ENCODE measurements at regions not wholly inside any gene's neighbourhood (a gene's known extent, or its start where the extent isn't known, plus 50 kb on each side); places are given as distances from the start of the nearest gene placed in this dataset.
"Not testable (repeated sequence)": the region's sequence is repeated elsewhere in the genome, so short reads cannot be mapped to it uniquely, and the experiment has no call there.

DNA sequence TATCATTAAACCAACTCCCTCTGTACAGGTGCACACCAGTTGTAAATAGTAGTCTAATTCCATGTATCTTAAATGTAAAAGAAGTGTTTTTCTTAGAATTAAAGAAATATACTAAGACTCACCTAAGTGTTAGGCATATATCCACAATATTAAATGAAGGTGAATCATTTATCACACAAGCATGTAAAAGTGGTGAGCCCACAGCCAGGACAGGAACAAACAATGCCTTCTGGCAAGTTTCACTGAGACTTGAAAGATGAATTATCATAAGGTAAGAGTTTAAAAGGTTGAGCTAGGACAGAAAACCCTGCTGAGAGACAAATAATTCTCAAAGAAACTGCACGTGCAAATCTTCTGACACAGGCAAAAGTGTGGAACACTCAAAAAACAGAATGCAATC is 832.5 kb downstream of the TAF11L14 start:
- Histone ChIP-seq H3K27ac (ENCODE audit: insufficient read depth in 1 of 2, low read depth in 1 of 2, low read length in 2 of 2, poor library complexity in 1 of 2, severe bottlenecking in 2 of 2) (no peak overlapping the region), H3K4me3 (ENCODE audit: control insufficient read depth in 1 of 7, extremely low read depth in 1 of 7, insufficient read depth in 4 of 7, low read depth in 2 of 7, low read length in 6 of 7) (no peak overlapping the region), H3K4me1 (ENCODE audit: control extremely low read depth in 1 of 4, control insufficient read depth in 4 of 4, insufficient read depth in 4 of 4, low read length in 3 of 4) (no peaks in the 10 kb centered on the region), H3K36me3 (ENCODE audit: control insufficient read depth in 4 of 4, insufficient read depth in 4 of 4, low read length in 3 of 4) (no peaks in the 10 kb centered on the region), H3K27me3 (replicated peaks in 2 of 5; ENCODE audit: control insufficient read depth in 4 of 5, insufficient read depth in 5 of 5, low read length in 4 of 5) (no peaks in the 10 kb centered on the region), H3K9me3 (ENCODE audit: control extremely low read depth in 1 of 5, control insufficient read depth in 4 of 5, insufficient read depth in 2 of 5, low read depth in 1 of 5, low read length in 4 of 5) (no peaks in the 10 kb centered on the region)
- ChIA-PET POLR2A (no interaction called here), CTCF (interaction anchor here (1.0 to 6.5 kb wide), 4 partner anchors 10 to 1141 kb away, joined by 3 to 23 read pairs (median 5); no protein-coding TSS in a partner anchor)
- DNase-seq, result no peak
- no CpG with 5 or more reads among the region's 1 CpG for WGBS (ENCODE audit: insufficient coverage)

DNA sequence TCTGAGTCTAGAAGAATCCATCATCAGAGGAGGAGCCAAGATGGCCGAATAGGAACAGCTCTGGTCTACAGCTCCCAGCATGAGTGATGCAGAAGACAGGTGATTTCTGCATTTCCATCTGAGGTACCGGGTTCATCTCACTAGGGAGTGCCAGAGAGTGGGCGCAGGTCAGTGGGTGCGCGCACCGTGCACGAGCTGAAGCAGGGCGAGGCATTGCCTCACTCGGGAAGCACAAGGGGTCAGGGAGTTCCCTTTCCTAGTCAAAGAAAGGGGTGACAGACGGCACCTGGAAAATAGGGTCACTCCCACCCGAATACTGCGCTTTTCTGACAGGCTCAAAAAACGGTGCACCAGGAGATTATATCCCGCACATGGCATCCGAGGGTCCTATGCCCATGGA is 837.5 kb downstream of the TAF11L14 start:
- H3K27me3 ChIP-seq (replicated peaks in 2 of 5; ENCODE audit: control insufficient read depth in 4 of 5, insufficient read depth in 5 of 5, low read length in 4 of 5); H3K4me1 ChIP-seq (ENCODE audit: control extremely low read depth in 1 of 4, control insufficient read depth in 4 of 4, insufficient read depth in 4 of 4, low read length in 3 of 4); H3K9me3 ChIP-seq (ENCODE audit: control extremely low read depth in 1 of 5, control insufficient read depth in 4 of 5, insufficient read depth in 2 of 5, low read depth in 1 of 5, low read length in 4 of 5); H3K4me3 ChIP-seq (ENCODE audit: control insufficient read depth in 1 of 7, extremely low read depth in 1 of 7, insufficient read depth in 4 of 7, low read depth in 2 of 7, low read length in 6 of 7); H3K27ac ChIP-seq (ENCODE audit: insufficient read depth in 1 of 2, low read depth in 1 of 2, low read length in 2 of 2, poor library complexity in 1 of 2, severe bottlenecking in 2 of 2); CTCF ChIA-PET; POLR2A ChIA-PET; H3K36me3 ChIP-seq (ENCODE audit: control insufficient read depth in 4 of 4, insufficient read depth in 4 of 4, low read length in 3 of 4); DNase-seq: not testable (repeated sequence)
- 93% methylated on average over 5 of the region's 15 CpGs for WGBS (ENCODE audit: insufficient coverage)

DNA sequence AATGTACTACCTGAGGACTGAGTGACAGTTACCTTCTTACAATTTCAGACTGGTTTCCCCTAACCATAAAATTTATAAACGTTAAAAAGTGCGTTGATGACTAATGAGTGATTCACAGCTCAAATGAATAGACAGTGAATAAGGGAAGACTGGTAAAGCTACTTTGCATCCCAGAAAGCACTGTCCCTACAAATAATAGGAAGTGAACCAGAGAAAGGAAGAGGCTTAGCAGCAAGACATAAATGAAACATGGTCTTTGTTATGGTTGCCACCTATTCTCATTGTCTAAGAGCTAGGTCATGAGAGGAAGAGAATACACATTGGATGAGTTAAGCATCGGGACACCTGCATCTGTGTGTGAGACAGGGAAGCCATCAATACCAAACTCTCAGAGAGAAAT is 849.2 kb downstream of the TAF11L14 start:
- WGBS (ENCODE audit: insufficient coverage), result 67% methylated on average over 3 of the region's 3 CpGs

DNA sequence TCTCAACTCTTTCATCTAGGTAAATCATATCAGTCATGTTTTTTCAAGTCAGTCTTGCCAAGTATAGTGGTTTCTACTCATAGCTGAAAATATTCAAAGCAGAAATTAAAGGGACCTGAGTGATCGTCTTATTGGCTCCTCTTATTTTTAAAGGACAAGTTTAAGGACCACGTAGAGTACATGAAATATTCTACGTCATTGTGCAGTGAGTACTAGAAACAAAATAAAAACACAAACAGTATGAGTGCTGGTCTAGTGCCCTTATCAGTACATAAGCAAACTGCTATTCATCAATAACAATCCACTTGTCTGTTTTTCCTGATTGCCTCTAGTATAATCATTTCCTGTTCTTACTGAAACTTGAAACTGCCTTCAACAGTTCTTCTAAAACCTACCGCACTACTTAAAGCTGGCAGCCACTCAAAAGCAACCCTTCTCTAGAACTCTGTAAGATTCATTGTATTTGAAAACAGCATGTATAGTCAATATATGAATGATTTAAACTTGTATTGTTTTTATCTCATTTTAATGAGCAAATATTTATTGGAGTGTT is 853.7 kb downstream of the TAF11L14 start:
- ChIA-PET POLR2A (no interaction called here), CTCF (no interaction called here)
- Histone ChIP-seq H3K4me3 (ENCODE audit: control insufficient read depth in 1 of 7, extremely low read depth in 1 of 7, insufficient read depth in 4 of 7, low read depth in 2 of 7, low read length in 6 of 7) (peak overlapping the region in 1 of 7 experiments; percentile 18), H3K27me3 (replicated peaks in 2 of 5; ENCODE audit: control insufficient read depth in 4 of 5, insufficient read depth in 5 of 5, low read length in 4 of 5) (no peaks in the 10 kb centered on the region), H3K36me3 (ENCODE audit: control insufficient read depth in 4 of 4, insufficient read depth in 4 of 4, low read length in 3 of 4) (no peaks in the 10 kb centered on the region), H3K9me3 (ENCODE audit: control extremely low read depth in 1 of 5, control insufficient read depth in 4 of 5, insufficient read depth in 2 of 5, low read depth in 1 of 5, low read length in 4 of 5) (no peaks in the 10 kb centered on the region), H3K27ac (ENCODE audit: insufficient read depth in 1 of 2, low read depth in 1 of 2, low read length in 2 of 2, poor library complexity in 1 of 2, severe bottlenecking in 2 of 2) (no peak overlapping the region), H3K4me1 (ENCODE audit: control extremely low read depth in 1 of 4, control insufficient read depth in 4 of 4, insufficient read depth in 4 of 4, low read length in 3 of 4) (peaks cover 0 to 4% (median 0%) of the 10 kb centered on the region in 4 experiments)
- WGBS (ENCODE audit: insufficient coverage), result no CpG with 5 or more reads among the region's 4 CpGs
- DNase-seq, result peak in 2 of 3 donors; percentile 3 to 23

More for the DNA sequence above, 849.2 kb downstream of the TAF11L14 start:
- H3K4me3 ChIP-seq (ENCODE audit: control insufficient read depth in 1 of 7, extremely low read depth in 1 of 7, insufficient read depth in 4 of 7, low read depth in 2 of 7, low read length in 6 of 7), result no peak overlapping the region
- H3K27ac ChIP-seq (ENCODE audit: insufficient read depth in 1 of 2, low read depth in 1 of 2, low read length in 2 of 2, poor library complexity in 1 of 2, severe bottlenecking in 2 of 2), result no peak overlapping the region
- H3K4me1 ChIP-seq (ENCODE audit: control extremely low read depth in 1 of 4, control insufficient read depth in 4 of 4, insufficient read depth in 4 of 4, low read length in 3 of 4), result peaks cover 0 to 4% (median 0%) of the 10 kb centered on the region in 4 experiments
- no peaks in the 10 kb centered on the region for H3K36me3 ChIP-seq (ENCODE audit: control insufficient read depth in 4 of 4, insufficient read depth in 4 of 4, low read length in 3 of 4)
- DNase-seq, result no peak
- H3K27me3 ChIP-seq (replicated peaks in 2 of 5; ENCODE audit: control insufficient read depth in 4 of 5, insufficient read depth in 5 of 5, low read length in 4 of 5), result no peaks in the 10 kb centered on the region
- POLR2A ChIA-PET, result no interaction called here
- CTCF ChIA-PET, result no interaction called here
- no peaks in the 10 kb centered on the region for H3K9me3 ChIP-seq (ENCODE audit: control extremely low read depth in 1 of 5, control insufficient read depth in 4 of 5, insufficient read depth in 2 of 5, low read depth in 1 of 5, low read length in 4 of 5)

DNA sequence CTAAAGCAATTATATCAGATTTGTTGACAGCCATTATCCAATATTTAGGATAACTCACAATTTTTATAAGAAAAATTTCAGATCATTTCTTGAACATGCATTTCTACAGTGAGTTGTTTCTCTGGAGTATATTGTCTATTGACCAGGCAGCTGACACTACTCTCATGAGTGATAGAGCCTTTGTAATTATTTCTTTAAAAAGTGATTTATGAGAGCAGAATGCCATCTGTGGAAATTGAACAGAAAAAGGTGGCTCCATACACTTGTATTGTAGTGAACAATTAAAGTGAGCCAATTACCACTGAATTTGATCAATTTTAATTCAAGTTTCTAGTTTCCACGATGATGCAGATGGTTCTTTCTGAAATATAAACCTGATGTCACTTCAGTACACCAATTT is 855.4 kb downstream of the TAF11L14 start:
- no peak for DNase-seq
- no peaks in the 10 kb centered on the region for H3K36me3 ChIP-seq (ENCODE audit: control insufficient read depth in 4 of 4, insufficient read depth in 4 of 4, low read length in 3 of 4)
- no peak overlapping the region for H3K27ac ChIP-seq (ENCODE audit: insufficient read depth in 1 of 2, low read depth in 1 of 2, low read length in 2 of 2, poor library complexity in 1 of 2, severe bottlenecking in 2 of 2)
- no peaks in the 10 kb centered on the region for H3K9me3 ChIP-seq (ENCODE audit: control extremely low read depth in 1 of 5, control insufficient read depth in 4 of 5, insufficient read depth in 2 of 5, low read depth in 1 of 5, low read length in 4 of 5)
- ChIA-PET POLR2A (no interaction called here), CTCF (no interaction called here)
- H3K4me3 ChIP-seq (ENCODE audit: control insufficient read depth in 1 of 7, extremely low read depth in 1 of 7, insufficient read depth in 4 of 7, low read depth in 2 of 7, low read length in 6 of 7), result no peak overlapping the region
- no peaks in the 10 kb centered on the region for H3K27me3 ChIP-seq (replicated peaks in 2 of 5; ENCODE audit: control insufficient read depth in 4 of 5, insufficient read depth in 5 of 5, low read length in 4 of 5)
- whole genome bisulfite sequencing (ENCODE audit: insufficient coverage), result 100% methylated on average over 1 of the region's 1 CpG
- peaks cover 0 to 4% (median 0%) of the 10 kb centered on the region in 4 experiments for H3K4me1 ChIP-seq (ENCODE audit: control extremely low read depth in 1 of 4, control insufficient read depth in 4 of 4, insufficient read depth in 4 of 4, low read length in 3 of 4)

DNA sequence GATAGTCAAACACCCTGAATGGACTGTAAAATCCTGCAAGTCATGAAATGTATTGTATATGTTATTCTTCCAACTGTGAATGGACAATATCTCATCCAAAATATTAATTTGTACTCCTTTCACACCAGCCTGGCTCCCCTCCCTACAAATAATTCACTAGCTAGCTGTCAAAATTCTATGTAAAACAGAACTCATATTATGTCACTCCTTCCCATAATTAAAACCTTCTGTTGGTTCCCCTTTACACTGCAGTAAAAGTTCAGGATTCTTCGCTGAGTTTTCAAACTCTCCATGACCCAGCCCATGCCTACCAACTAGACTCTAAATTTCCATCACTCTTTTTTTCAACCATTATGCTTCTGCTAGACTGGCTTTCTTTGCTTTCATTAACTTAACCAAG is 857.1 kb downstream of the TAF11L14 start:
- ChIA-PET POLR2A (no interaction called here), CTCF (no interaction called here)
- 75% methylated on average over 1 of the region's 1 CpG for WGBS (ENCODE audit: insufficient coverage)
- Histone ChIP-seq H3K27ac (ENCODE audit: insufficient read depth in 1 of 2, low read depth in 1 of 2, low read length in 2 of 2, poor library complexity in 1 of 2, severe bottlenecking in 2 of 2) (no peak overlapping the region), H3K4me1 (ENCODE audit: control extremely low read depth in 1 of 4, control insufficient read depth in 4 of 4, insufficient read depth in 4 of 4, low read length in 3 of 4) (peaks cover 0 to 4% (median 0%) of the 10 kb centered on the region in 4 experiments), H3K4me3 (ENCODE audit: control insufficient read depth in 1 of 7, extremely low read depth in 1 of 7, insufficient read depth in 4 of 7, low read depth in 2 of 7, low read length in 6 of 7) (no peak overlapping the region), H3K36me3 (ENCODE audit: control insufficient read depth in 4 of 4, insufficient read depth in 4 of 4, low read length in 3 of 4) (no peaks in the 10 kb centered on the region), H3K27me3 (replicated peaks in 2 of 5; ENCODE audit: control insufficient read depth in 4 of 5, insufficient read depth in 5 of 5, low read length in 4 of 5) (no peaks in the 10 kb centered on the region), H3K9me3 (ENCODE audit: control extremely low read depth in 1 of 5, control insufficient read depth in 4 of 5, insufficient read depth in 2 of 5, low read depth in 1 of 5, low read length in 4 of 5) (peaks cover 0 to 6% (median 5%) of the 10 kb centered on the region in 5 experiments)
- DNase-seq, result no peak

DNA sequence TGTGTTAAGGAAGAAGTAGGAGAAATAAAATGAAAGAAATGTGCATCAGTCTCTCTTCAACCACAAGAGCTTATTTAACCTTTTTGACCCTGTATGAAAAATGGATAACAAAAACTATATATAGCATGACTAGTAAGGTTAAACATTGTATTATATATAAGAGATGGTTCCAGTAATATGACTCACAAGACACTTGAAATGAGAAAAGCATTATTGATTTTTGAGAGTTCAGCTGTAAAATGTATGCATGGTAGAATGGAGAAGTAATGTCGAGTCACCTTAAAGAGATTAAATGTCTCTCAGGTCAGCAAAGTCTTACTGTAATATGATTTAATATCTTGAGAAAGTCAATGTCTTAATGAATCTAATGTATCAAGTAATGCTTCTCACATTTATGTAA is 860.9 kb downstream of the TAF11L14 start:
- no peak overlapping the region for H3K4me3 ChIP-seq (ENCODE audit: control insufficient read depth in 1 of 7, extremely low read depth in 1 of 7, insufficient read depth in 4 of 7, low read depth in 2 of 7, low read length in 6 of 7)
- no peak for DNase-seq
- no CpG with 5 or more reads among the region's 1 CpG for WGBS (ENCODE audit: insufficient coverage)
- no peaks in the 10 kb centered on the region for H3K27me3 ChIP-seq (replicated peaks in 2 of 5; ENCODE audit: control insufficient read depth in 4 of 5, insufficient read depth in 5 of 5, low read length in 4 of 5)
- ChIA-PET CTCF (no interaction called here), POLR2A (no interaction called here)
- H3K9me3 ChIP-seq (ENCODE audit: control extremely low read depth in 1 of 5, control insufficient read depth in 4 of 5, insufficient read depth in 2 of 5, low read depth in 1 of 5, low read length in 4 of 5), result peaks cover 0 to 14% (median 5%) of the 10 kb centered on the region in 5 experiments
- H3K36me3 ChIP-seq (ENCODE audit: control insufficient read depth in 4 of 4, insufficient read depth in 4 of 4, low read length in 3 of 4), result no peaks in the 10 kb centered on the region
- no peak overlapping the region for H3K27ac ChIP-seq (ENCODE audit: insufficient read depth in 1 of 2, low read depth in 1 of 2, low read length in 2 of 2, poor library complexity in 1 of 2, severe bottlenecking in 2 of 2)
- H3K4me1 ChIP-seq (ENCODE audit: control extremely low read depth in 1 of 4, control insufficient read depth in 4 of 4, insufficient read depth in 4 of 4, low read length in 3 of 4), result no peaks in the 10 kb centered on the region
